ENCODE measurements at regions not wholly inside any gene's neighbourhood (a gene's known extent, or its start where the extent isn't known, plus 50 kb on each side); places are given as distances from the start of the nearest gene placed in this dataset.

DNA sequence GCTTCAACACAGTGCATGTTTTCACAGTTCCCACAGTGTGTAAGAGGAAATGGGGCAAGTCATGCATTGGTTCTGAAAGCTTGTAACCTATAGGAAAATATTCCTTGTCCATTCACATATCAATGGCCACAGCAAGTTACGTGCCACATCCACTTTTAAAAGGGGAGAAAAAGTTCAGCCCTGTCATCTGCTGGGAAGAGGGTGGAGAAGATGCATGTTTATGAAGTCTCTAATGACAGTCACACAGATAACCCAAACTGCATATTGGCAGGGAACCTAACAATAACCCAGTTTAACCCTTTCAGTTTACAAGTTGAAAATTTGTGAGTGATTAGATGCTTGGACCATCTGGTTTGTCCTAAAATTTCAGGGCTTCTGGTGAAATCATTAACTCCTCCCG lies 159.3 kb downstream of the MTRR start:
- TF ChIP-seq SNAI2 (CRISPR knock-in tag; IDR thresholded peaks at IDR 0.05): no peak
- no peak for TF ChIP-seq ZNF565 (CRISPR knock-in tag; conservative IDR thresholded peaks at IDR 0.05; ENCODE audit: low read depth)
- no peak for TF ChIP-seq OSR1 (CRISPR knock-in tag; IDR thresholded peaks at IDR 0.05)
- no peak for TF ChIP-seq CREB5 (CRISPR knock-in tag; IDR thresholded peaks at IDR 0.05; ENCODE audit: low read depth)
- TF ChIP-seq RARB (CRISPR knock-in tag; IDR thresholded peaks at IDR 0.05): no peak
- no peak for TF ChIP-seq PATZ1 (CRISPR knock-in tag; IDR thresholded peaks at IDR 0.05; ENCODE audit: borderline replicate concordance)
- no peak for TF ChIP-seq ZC3H10 (CRISPR knock-in tag; IDR thresholded peaks at IDR 0.05)
- no peak for TF ChIP-seq CSDC2 (CRISPR knock-in tag; IDR thresholded peaks at IDR 0.05)
- TF ChIP-seq, protein P1, sequence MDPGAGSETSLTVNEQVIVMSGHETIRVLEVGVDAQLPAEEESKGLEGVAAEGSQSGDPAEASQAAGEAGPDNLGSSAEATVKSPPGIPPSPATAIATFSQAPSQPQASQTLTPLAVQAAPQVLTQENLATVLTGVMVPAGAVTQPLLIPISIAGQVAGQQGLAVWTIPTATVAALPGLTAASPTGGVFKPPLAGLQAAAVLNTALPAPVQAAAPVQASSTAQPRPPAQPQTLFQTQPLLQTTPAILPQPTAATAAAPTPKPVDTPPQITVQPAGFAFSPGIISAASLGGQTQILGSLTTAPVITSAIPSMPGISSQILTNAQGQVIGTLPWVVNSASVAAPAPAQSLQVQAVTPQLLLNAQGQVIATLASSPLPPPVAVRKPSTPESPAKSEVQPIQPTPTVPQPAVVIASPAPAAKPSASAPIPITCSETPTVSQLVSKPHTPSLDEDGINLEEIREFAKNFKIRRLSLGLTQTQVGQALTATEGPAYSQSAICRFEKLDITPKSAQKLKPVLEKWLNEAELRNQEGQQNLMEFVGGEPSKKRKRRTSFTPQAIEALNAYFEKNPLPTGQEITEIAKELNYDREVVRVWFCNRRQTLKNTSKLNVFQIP (CRISPR knock-in tag; IDR thresholded peaks at IDR 0.05; ENCODE audit: borderline replicate concordance, low read depth): no peak
- TF ChIP-seq TOX (CRISPR knock-in tag; IDR thresholded peaks at IDR 0.05; ENCODE audit: borderline replicate concordance): no peak
- TF ChIP-seq, protein P2, sequence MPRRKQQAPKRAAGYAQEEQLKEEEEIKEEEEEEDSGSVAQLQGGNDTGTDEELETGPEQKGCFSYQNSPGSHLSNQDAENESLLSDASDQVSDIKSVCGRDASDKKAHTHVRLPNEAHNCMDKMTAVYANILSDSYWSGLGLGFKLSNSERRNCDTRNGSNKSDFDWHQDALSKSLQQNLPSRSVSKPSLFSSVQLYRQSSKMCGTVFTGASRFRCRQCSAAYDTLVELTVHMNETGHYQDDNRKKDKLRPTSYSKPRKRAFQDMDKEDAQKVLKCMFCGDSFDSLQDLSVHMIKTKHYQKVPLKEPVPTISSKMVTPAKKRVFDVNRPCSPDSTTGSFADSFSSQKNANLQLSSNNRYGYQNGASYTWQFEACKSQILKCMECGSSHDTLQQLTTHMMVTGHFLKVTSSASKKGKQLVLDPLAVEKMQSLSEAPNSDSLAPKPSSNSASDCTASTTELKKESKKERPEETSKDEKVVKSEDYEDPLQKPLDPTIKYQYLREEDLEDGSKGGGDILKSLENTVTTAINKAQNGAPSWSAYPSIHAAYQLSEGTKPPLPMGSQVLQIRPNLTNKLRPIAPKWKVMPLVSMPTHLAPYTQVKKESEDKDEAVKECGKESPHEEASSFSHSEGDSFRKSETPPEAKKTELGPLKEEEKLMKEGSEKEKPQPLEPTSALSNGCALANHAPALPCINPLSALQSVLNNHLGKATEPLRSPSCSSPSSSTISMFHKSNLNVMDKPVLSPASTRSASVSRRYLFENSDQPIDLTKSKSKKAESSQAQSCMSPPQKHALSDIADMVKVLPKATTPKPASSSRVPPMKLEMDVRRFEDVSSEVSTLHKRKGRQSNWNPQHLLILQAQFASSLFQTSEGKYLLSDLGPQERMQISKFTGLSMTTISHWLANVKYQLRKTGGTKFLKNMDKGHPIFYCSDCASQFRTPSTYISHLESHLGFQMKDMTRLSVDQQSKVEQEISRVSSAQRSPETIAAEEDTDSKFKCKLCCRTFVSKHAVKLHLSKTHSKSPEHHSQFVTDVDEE (CRISPR knock-in tag; IDR thresholded peaks at IDR 0.05): no peak
- no peak for TF ChIP-seq GLIS3 (CRISPR knock-in tag; IDR thresholded peaks at IDR 0.05)
- no peak for TF ChIP-seq ISL1 (CRISPR knock-in tag; IDR thresholded peaks at IDR 0.05)
- no peak for TF ChIP-seq ZFP30 (CRISPR knock-in tag; IDR thresholded peaks at IDR 0.05)

Data from SK-N-SH treated with all-trans-retinoic acid at 6 μM for 48 hours (cell line).